Endothelial cell (in vitro differentiated cells): ENCODE measurements at regions not wholly inside any gene's neighbourhood (a gene's known extent, or its start where the extent isn't known, plus 50 kb on each side); places are given as distances from the start of the nearest gene placed in this dataset.

Experiments used
- DNase-seq: peaks from one replicate; pipeline ENCODE4 v3.0.0; 2021; ENCODE audit warnings: low spot score
- H3K27ac Mint-ChIP-seq: one replicate; pipeline ENCODE4 v1.8.0; 2021; ENCODE audit warnings: mixed read lengths, inconsistent platforms; ENCODE audit not compliant: unreplicated experiment
- H3K27me3 Mint-ChIP-seq: one replicate; pipeline ENCODE4 v1.8.0; 2021; ENCODE audit warnings: mild to moderate bottlenecking, moderate library complexity, mixed read lengths, inconsistent platforms; ENCODE audit not compliant: unreplicated experiment
- H3K36me3 Mint-ChIP-seq: one replicate; pipeline ENCODE4 v1.8.0; 2021; ENCODE audit warnings: mild to moderate bottlenecking, low read depth, mixed read lengths, inconsistent platforms; ENCODE audit not compliant: unreplicated experiment
- H3K4me1 Mint-ChIP-seq: one replicate; pipeline ENCODE4 v1.8.0; 2021; ENCODE audit warnings: mild to moderate bottlenecking, mixed read lengths, inconsistent platforms; ENCODE audit not compliant: unreplicated experiment
- H3K4me3 Mint-ChIP-seq: one replicate; pipeline ENCODE4 v1.8.0; 2021; ENCODE audit warnings: mild to moderate bottlenecking, mixed read lengths, inconsistent platforms; ENCODE audit not compliant: unreplicated experiment
- H3K9me3 Mint-ChIP-seq: one replicate; pipeline ENCODE4 v1.8.0; 2021; ENCODE audit warnings: mixed read lengths, inconsistent platforms; ENCODE audit not compliant: unreplicated experiment
- TF ChIP-seq, protein P1 (sequence below): fragments of 200-600 bp; sonication (generic); IDR thresholded peaks from one replicate; pipeline ENCODE4 v1.5.0; 2021; ENCODE audit warnings: antibody characterized with exemption; ENCODE audit not compliant: unreplicated experiment

GRCh38 chr14:43483415-43483814 lies 1023.7 kb downstream of the FSCB start:
- TF ChIP-seq, protein P1, sequence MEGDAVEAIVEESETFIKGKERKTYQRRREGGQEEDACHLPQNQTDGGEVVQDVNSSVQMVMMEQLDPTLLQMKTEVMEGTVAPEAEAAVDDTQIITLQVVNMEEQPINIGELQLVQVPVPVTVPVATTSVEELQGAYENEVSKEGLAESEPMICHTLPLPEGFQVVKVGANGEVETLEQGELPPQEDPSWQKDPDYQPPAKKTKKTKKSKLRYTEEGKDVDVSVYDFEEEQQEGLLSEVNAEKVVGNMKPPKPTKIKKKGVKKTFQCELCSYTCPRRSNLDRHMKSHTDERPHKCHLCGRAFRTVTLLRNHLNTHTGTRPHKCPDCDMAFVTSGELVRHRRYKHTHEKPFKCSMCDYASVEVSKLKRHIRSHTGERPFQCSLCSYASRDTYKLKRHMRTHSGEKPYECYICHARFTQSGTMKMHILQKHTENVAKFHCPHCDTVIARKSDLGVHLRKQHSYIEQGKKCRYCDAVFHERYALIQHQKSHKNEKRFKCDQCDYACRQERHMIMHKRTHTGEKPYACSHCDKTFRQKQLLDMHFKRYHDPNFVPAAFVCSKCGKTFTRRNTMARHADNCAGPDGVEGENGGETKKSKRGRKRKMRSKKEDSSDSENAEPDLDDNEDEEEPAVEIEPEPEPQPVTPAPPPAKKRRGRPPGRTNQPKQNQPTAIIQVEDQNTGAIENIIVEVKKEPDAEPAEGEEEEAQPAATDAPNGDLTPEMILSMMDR = no peak
- no peaks in the 10 kb centered on the region for H3K9me3 Mint-ChIP-seq
- no peak for DNase-seq
- peaks cover 2% of the 10 kb centered on the region for H3K4me1 Mint-ChIP-seq
- no peaks in the 10 kb centered on the region for H3K27me3 Mint-ChIP-seq
- H3K27ac Mint-ChIP-seq = no peak overlapping the region
- H3K4me3 Mint-ChIP-seq = no peak overlapping the region
- no peaks in the 10 kb centered on the region for H3K36me3 Mint-ChIP-seq

DNA sequence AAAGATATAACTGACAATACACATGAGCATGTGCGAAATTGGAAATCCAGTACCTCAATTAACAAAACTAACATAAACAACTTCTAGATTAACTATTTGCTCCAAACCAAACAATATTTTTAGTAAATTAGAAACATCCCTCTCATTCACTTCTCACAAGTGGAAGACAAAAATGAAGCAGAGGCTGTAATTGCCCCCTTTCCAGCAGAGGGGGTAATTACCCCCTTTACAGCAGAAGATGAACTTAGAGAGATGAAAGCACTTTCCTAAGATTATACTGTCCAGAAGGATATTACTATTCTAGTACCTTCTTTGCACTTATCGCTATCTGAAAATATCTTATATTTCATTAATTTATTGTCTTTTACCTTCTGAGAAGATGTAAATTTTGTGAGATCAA lies 1025.2 kb downstream of the FSCB start:
- no peaks in the 10 kb centered on the region for H3K27me3 Mint-ChIP-seq
- H3K27ac Mint-ChIP-seq = no peak overlapping the region
- TF ChIP-seq, protein P1 = no peak

DNA sequence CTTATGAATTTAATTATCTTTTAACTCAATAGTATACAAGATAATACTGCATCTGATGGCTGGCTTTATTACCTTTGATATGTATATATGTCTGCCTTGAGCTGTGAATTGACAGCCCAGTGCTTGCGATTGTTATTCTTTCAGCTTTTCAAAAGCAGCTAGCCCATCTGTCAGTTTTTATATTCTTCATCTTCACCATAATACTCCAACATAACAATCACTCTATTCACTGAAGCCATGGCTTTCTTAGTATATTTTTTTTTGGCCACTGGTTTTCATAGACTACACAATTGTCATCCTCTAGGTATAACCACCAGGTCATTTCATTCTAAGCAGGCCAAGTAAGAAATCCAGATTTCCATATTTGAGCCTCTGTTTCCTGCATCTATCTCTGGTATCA lies 1026.1 kb downstream of the FSCB start:
- H3K36me3 Mint-ChIP-seq = no peaks in the 10 kb centered on the region
- H3K4me3 Mint-ChIP-seq = no peak overlapping the region
- H3K9me3 Mint-ChIP-seq = no peaks in the 10 kb centered on the region
- no peak overlapping the region for H3K27ac Mint-ChIP-seq
- TF ChIP-seq, protein P1 = no peak
- no peak for DNase-seq
- H3K4me1 Mint-ChIP-seq = peaks cover 2% of the 10 kb centered on the region
- no peaks in the 10 kb centered on the region for H3K27me3 Mint-ChIP-seq

More for the DNA sequence above, 1025.2 kb downstream of the FSCB start:
- Mint-ChIP-seq H3K4me3 (no peak overlapping the region), H3K36me3 (no peaks in the 10 kb centered on the region), H3K9me3 (no peaks in the 10 kb centered on the region), H3K4me1 (peaks cover 2% of the 10 kb centered on the region)
- DNase-seq = no peak

DNA sequence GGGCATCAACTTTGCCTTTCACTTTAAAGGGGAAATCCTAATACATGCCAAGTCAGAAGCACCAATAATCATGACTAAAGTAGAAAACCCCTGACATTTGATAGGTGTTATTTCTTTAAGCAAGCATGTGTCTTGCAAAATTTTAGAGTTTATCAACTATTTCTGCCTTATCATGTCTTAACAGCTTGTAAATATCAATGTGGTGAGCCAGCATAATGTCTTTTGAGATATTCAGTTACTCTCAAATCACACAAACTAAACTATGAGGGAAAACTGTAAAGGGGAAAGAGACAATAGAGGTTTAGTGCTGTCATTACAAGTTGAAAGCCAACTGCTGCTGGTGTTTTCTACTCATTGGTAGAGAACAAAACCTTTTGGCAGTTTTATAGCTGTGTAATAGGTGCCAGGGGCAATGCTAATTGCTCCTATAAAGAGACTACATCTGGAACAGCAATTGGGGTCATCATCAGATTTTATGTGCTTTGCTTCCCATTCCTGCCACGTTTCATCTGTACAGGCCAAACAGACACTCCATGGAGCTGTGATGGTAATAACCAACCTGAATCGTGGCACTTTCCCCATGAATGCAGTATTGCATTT lies 1027.4 kb downstream of the FSCB start:
- Mint-ChIP-seq H3K27ac (no peak overlapping the region), H3K4me1 (no peaks in the 10 kb centered on the region), H3K4me3 (no peak overlapping the region), H3K36me3 (no peaks in the 10 kb centered on the region), H3K27me3 (no peaks in the 10 kb centered on the region), H3K9me3 (no peaks in the 10 kb centered on the region)
- no peak for DNase-seq
- TF ChIP-seq, protein P1 = no peak

DNA sequence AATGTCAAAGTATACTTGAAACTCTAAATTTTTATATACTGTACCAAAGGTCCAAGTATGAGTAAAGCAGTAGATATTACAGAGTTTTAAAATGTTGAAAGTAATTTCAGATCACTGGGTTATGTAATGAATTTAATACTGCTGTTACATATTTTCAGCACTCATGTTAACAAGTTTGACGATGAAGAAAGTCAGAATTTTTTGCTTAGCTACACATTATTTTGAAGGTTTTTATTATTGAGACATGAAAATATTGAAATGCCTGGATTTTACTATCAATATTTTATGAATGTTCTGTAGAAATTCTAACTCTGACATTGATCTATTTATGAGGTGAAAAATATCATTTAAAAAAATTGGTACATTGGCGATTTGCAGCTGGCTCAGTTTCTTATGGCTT lies 1030.3 kb downstream of the FSCB start:
- Mint-ChIP-seq H3K27me3 (no peaks in the 10 kb centered on the region), H3K4me1 (no peaks in the 10 kb centered on the region), H3K4me3 (no peak overlapping the region), H3K36me3 (no peaks in the 10 kb centered on the region), H3K27ac (no peak overlapping the region), H3K9me3 (no peaks in the 10 kb centered on the region)
- TF ChIP-seq, protein P1 = no peak
- DNase-seq = no peak
